ENCODE measurements at regions not wholly inside any gene's neighbourhood (a gene's known extent, or its start where the extent isn't known, plus 50 kb on each side); places are given as distances from the start of the nearest gene placed in this dataset.

DNA sequence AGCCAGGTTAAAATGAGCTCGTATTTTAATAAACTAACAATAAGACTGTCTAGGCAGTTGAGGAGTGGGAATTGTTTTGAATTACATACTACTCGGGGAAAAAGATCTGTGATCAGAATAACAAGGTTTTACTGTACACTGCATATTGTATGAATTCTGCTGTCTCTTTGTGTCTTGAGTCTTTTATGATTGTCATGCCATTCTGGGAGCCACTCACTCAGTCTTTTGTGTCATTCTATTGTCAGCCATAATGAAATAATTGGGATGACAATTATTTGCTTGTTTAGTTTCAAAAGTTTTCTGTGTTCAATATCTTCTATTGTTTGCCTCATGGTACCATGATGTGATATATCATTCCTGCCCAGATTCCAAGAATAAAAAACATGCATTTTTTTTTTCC is 339.6 kb upstream of the TBL1XR1 start:
- Histone ChIP-seq H3K4me2 (ENCODE audit: low read length) (no peak overlapping the region), H3K36me3 (ENCODE audit: control insufficient read depth, insufficient read depth, low read length) (no peaks in the 10 kb centered on the region)
- WGBS (ENCODE audit: extremely low coverage, insufficient coverage, low lambda C conversion rate) = no CpG with 5 or more reads among the region's 2 CpGs

DNA sequence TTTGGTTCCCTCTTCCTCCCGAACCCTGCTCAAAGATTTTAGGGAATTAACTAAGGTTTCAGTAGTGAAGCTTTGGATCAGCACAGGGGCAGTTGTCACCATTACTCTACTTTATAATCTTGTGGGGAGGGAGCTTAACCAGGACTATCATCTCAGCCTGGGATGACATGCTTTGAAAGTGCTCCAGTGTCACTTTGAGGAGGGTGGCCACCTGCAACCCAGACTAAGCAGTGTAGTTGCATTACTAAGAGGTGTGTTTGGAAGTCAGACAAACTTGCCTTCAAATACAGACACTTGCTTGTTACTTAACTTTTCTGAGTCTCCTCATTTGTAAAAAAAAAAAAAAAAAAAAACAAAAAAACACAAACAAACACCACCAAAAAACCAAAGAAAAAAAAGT is 340.3 kb upstream of the TBL1XR1 start:
- H4K8ac ChIP-seq (ENCODE audit: low read depth, low read length) = no peak overlapping the region
- H3K4ac ChIP-seq (ENCODE audit: low read depth, low read length) = no peak overlapping the region
- no peak overlapping the region for H2AK5ac ChIP-seq (ENCODE audit: low read length)
- H3K27me3 ChIP-seq (ENCODE audit: insufficient read depth, low read length, poor library complexity) = no peaks in the 10 kb centered on the region
- no peak overlapping the region for H2BK120ac ChIP-seq (ENCODE audit: low read depth, low read length)
- no peak overlapping the region for H3K18ac ChIP-seq (ENCODE audit: low read length)
- H3K23ac ChIP-seq (ENCODE audit: low read length) = no peak overlapping the region
- no peak overlapping the region for H4K5ac ChIP-seq (ENCODE audit: low read length)
- H3K4me2 ChIP-seq (ENCODE audit: low read length) = no peak overlapping the region
- no CpG with 5 or more reads among the region's 1 CpG for WGBS (ENCODE audit: extremely low coverage, insufficient coverage, low lambda C conversion rate)
- no peak overlapping the region for H2BK5ac ChIP-seq (ENCODE audit: low read length)
- H3K9ac ChIP-seq (ENCODE audit: low read length) = no peak overlapping the region
- no peaks in the 10 kb centered on the region for H3K79me2 ChIP-seq (ENCODE audit: control insufficient read depth, insufficient read depth, low read length)
- no peak overlapping the region for H2BK15ac ChIP-seq (replicated peaks; ENCODE audit: low read depth)
- no peak overlapping the region for H3K4me3 ChIP-seq (ENCODE audit: low read length)
- DNase-seq = no peak
- no peak overlapping the region for H3K27ac ChIP-seq (ENCODE audit: low read depth, low read length)
- no peaks in the 10 kb centered on the region for H3K79me1 ChIP-seq (ENCODE audit: low read length)
- H3K4me1 ChIP-seq (ENCODE audit: control insufficient read depth, low read depth, low read length) = peaks cover 3% of the 10 kb centered on the region
- no peak overlapping the region for H3K56ac ChIP-seq (ENCODE audit: low read length)
- H3K36me3 ChIP-seq (ENCODE audit: control insufficient read depth, insufficient read depth, low read length) = no peaks in the 10 kb centered on the region

More for the DNA sequence above, 339.6 kb upstream of the TBL1XR1 start:
- H3K4ac ChIP-seq (ENCODE audit: low read depth, low read length) = no peak overlapping the region
- H2BK5ac ChIP-seq (ENCODE audit: low read length) = no peak overlapping the region
- H3K9ac ChIP-seq (ENCODE audit: low read length) = no peak overlapping the region
- H3K23ac ChIP-seq (ENCODE audit: low read length) = no peak overlapping the region
- DNase-seq = no peak
- H4K8ac ChIP-seq (ENCODE audit: low read depth, low read length) = no peak overlapping the region
- H3K79me2 ChIP-seq (ENCODE audit: control insufficient read depth, insufficient read depth, low read length) = no peaks in the 10 kb centered on the region
- no peak overlapping the region for H3K18ac ChIP-seq (ENCODE audit: low read length)
- H3K27ac ChIP-seq (ENCODE audit: low read depth, low read length) = no peak overlapping the region
- H2BK120ac ChIP-seq (ENCODE audit: low read depth, low read length) = no peak overlapping the region
- no peak overlapping the region for H2AK5ac ChIP-seq (ENCODE audit: low read length)
- H2BK15ac ChIP-seq (replicated peaks; ENCODE audit: low read depth) = peak overlapping the region; percentile 45
- H3K27me3 ChIP-seq (ENCODE audit: insufficient read depth, low read length, poor library complexity) = no peaks in the 10 kb centered on the region
- no peak overlapping the region for H3K4me3 ChIP-seq (ENCODE audit: low read length)
- peaks cover 3% of the 10 kb centered on the region for H3K4me1 ChIP-seq (ENCODE audit: control insufficient read depth, low read depth, low read length)
- no peak overlapping the region for H3K56ac ChIP-seq (ENCODE audit: low read length)
- H4K5ac ChIP-seq (ENCODE audit: low read length) = no peak overlapping the region
- no peaks in the 10 kb centered on the region for H3K79me1 ChIP-seq (ENCODE audit: low read length)

DNA sequence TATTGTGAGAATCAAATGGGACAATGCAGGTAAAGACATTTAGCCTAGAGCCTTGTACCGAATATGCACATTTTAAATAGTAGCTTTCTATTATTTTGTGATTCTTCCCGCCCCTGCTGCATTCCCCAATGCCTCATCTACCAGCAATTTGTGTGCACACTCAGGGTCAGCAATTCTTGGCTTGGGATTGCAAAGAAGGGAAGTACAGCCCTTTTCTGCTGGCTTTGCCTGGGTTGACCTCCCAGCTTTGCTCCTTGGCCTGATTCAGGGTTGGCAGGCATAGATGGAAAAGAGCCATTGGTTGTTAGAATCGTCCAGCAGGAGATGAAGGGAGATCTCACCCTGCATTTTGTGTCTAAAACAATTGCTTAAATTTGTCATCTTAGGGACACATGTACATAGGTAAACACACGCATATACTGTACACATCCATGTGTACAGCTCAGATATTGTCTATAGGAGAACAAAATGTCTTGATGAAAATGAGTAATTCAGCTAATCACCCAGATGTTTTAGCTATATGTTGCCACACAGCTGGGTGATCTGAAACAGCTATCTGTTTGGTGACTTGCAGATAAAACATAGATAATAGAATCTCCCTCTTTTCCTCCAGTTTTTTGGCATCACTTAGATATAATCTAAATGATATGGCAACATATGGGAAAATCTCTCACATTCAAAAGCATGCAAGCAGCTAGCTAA is 340.9 kb upstream of the TBL1XR1 start:
- no peak overlapping the region for H2BK5ac ChIP-seq (ENCODE audit: low read length)
- H3K4me1 ChIP-seq (ENCODE audit: control insufficient read depth, low read depth, low read length) = peaks cover 3% of the 10 kb centered on the region
- WGBS (ENCODE audit: extremely low coverage, insufficient coverage, low lambda C conversion rate) = no CpG with 5 or more reads among the region's 4 CpGs
- no peaks in the 10 kb centered on the region for H3K27me3 ChIP-seq (ENCODE audit: insufficient read depth, low read length, poor library complexity)
- no peak overlapping the region for H3K27ac ChIP-seq (ENCODE audit: low read depth, low read length)
- no peak overlapping the region for H3K18ac ChIP-seq (ENCODE audit: low read length)
- no peaks in the 10 kb centered on the region for H3K79me1 ChIP-seq (ENCODE audit: low read length)
- H2AK5ac ChIP-seq (ENCODE audit: low read length) = no peak overlapping the region
- no peak overlapping the region for H3K56ac ChIP-seq (ENCODE audit: low read length)
- H3K36me3 ChIP-seq (ENCODE audit: control insufficient read depth, insufficient read depth, low read length) = no peaks in the 10 kb centered on the region
- no peak overlapping the region for H3K4ac ChIP-seq (ENCODE audit: low read depth, low read length)
- H4K5ac ChIP-seq (ENCODE audit: low read length) = no peak overlapping the region
- H2BK120ac ChIP-seq (ENCODE audit: low read depth, low read length) = no peak overlapping the region
- H3K23ac ChIP-seq (ENCODE audit: low read length) = no peak overlapping the region
- H3K9ac ChIP-seq (ENCODE audit: low read length) = no peak overlapping the region
- no peak overlapping the region for H2BK15ac ChIP-seq (replicated peaks; ENCODE audit: low read depth)
- no peak overlapping the region for H4K8ac ChIP-seq (ENCODE audit: low read depth, low read length)
- DNase-seq = no peak
- no peak overlapping the region for H3K4me3 ChIP-seq (ENCODE audit: low read length)
- H3K4me2 ChIP-seq (ENCODE audit: low read length) = no peak overlapping the region
- H3K79me2 ChIP-seq (ENCODE audit: control insufficient read depth, insufficient read depth, low read length) = no peaks in the 10 kb centered on the region

DNA sequence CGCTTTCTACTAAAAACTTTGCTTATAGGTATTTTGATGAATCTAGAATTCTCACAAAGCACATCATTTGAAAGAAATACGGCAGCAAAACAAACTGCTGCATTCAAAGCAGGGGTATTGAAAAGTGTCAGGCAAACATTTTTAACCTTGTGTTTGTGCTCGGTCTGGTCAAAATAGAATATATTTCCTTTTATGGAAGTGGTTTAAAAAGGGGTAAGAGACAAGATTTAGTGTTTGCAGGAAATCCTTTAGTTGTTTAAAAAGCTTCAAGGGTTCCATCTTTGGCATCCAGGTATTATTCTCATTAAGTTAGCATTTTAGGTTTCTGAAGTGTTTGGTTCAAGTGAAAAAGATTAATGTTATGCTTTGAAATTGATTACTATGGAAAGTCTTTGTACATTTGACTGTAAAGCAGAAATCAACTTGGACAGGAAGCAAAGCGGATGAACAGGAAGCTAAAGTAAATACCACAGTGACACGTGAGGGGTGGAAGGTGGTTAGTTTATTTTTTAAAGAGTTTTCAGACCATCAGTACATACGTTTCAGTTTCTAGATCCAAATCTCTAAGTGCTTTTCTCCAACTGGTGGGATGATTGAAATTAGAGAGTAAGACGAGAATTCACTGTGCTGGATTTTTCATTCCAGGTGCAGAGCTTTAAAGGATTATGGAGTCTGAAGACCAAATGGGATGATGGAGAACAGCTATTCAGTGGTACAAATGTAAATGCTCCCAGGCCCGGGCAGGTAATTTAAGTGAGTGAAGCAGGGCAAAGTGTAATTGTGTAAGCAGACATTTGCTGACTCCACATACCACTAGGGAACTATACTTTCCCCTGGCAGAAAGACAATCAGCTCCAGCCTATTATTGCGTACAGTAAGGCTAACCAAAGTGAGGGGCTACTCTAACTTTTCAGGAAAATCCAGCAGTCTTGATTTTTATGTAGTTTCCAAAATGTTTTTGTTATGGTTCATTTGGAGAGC is 341.8 kb upstream of the TBL1XR1 start:
- DNase-seq = no peak
- Histone ChIP-seq H3K79me1 (ENCODE audit: low read length) (no peaks in the 10 kb centered on the region), H2AK5ac (ENCODE audit: low read length) (no peak overlapping the region), H2BK5ac (ENCODE audit: low read length) (no peak overlapping the region), H3K4me2 (ENCODE audit: low read length) (no peak overlapping the region), H3K56ac (ENCODE audit: low read length) (no peak overlapping the region), H4K8ac (ENCODE audit: low read depth, low read length) (no peak overlapping the region), H3K27ac (ENCODE audit: low read depth, low read length) (no peak overlapping the region), H2BK120ac (ENCODE audit: low read depth, low read length) (no peak overlapping the region), H3K9ac (ENCODE audit: low read length) (no peak overlapping the region), H3K4me1 (ENCODE audit: control insufficient read depth, low read depth, low read length) (peaks cover 3% of the 10 kb centered on the region), H3K18ac (ENCODE audit: low read length) (no peak overlapping the region), H4K5ac (ENCODE audit: low read length) (no peak overlapping the region), H3K36me3 (ENCODE audit: control insufficient read depth, insufficient read depth, low read length) (no peaks in the 10 kb centered on the region), H2BK15ac (replicated peaks; ENCODE audit: low read depth) (no peak overlapping the region), H3K27me3 (ENCODE audit: insufficient read depth, low read length, poor library complexity) (no peaks in the 10 kb centered on the region), H3K23ac (ENCODE audit: low read length) (no peak overlapping the region), H3K79me2 (ENCODE audit: control insufficient read depth, insufficient read depth, low read length) (no peaks in the 10 kb centered on the region), H3K4ac (ENCODE audit: low read depth, low read length) (no peak overlapping the region), H3K4me3 (ENCODE audit: low read length) (no peak overlapping the region)
- no CpG with 5 or more reads among the region's 9 CpGs for WGBS (ENCODE audit: extremely low coverage, insufficient coverage, low lambda C conversion rate)

DNA sequence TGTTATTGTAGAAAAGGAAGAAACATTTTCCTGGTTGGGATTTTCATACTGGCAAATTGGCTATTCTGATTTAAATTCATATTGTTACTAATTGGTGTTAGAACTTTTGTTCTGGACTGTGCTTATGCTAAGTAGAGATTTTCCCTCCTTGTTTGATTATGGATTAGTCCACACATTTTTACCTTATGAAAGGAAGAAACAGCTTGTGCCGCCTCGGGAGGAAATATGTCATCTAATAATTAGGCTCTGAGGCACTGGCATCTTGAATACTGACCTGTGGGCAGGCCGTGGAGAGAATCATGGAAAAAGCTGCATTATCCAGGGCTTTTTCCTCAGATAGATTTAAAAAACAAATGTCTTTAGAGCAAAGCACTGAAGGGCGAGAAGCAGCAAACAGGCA is 344.3 kb upstream of the TBL1XR1 start:
- Histone ChIP-seq H3K18ac (ENCODE audit: low read length) (no peak overlapping the region), H3K4me2 (ENCODE audit: low read length) (no peak overlapping the region), H3K79me1 (ENCODE audit: low read length) (no peaks in the 10 kb centered on the region), H2AK5ac (ENCODE audit: low read length) (no peak overlapping the region), H3K9ac (ENCODE audit: low read length) (no peak overlapping the region), H3K4me3 (ENCODE audit: low read length) (no peak overlapping the region), H3K23ac (ENCODE audit: low read length) (no peak overlapping the region), H3K36me3 (ENCODE audit: control insufficient read depth, insufficient read depth, low read length) (no peaks in the 10 kb centered on the region), H3K27me3 (ENCODE audit: insufficient read depth, low read length, poor library complexity) (no peaks in the 10 kb centered on the region), H2BK120ac (ENCODE audit: low read depth, low read length) (no peak overlapping the region), H3K27ac (ENCODE audit: low read depth, low read length) (no peak overlapping the region), H4K5ac (ENCODE audit: low read length) (no peak overlapping the region), H2BK5ac (ENCODE audit: low read length) (no peak overlapping the region), H3K56ac (ENCODE audit: low read length) (no peak overlapping the region), H3K79me2 (ENCODE audit: control insufficient read depth, insufficient read depth, low read length) (no peaks in the 10 kb centered on the region), H3K4me1 (ENCODE audit: control insufficient read depth, low read depth, low read length) (peaks cover 3% of the 10 kb centered on the region), H2BK15ac (replicated peaks; ENCODE audit: low read depth) (no peak overlapping the region), H3K4ac (ENCODE audit: low read depth, low read length) (no peak overlapping the region), H4K8ac (ENCODE audit: low read depth, low read length) (no peak overlapping the region)
- no peak for DNase-seq
- no CpG with 5 or more reads among the region's 4 CpGs for WGBS (ENCODE audit: extremely low coverage, insufficient coverage, low lambda C conversion rate)

All from mesendoderm (in vitro differentiated cells).